HCT116 (cell line): ENCODE measurements at regions not wholly inside any gene's neighbourhood (a gene's known extent, or its start where the extent isn't known, plus 50 kb on each side); places are given as distances from the start of the nearest gene placed in this dataset.

Source experiments
- ATAC-seq: fragments of 200-7000 bp; cut with Tn5 transposase; 2 replicates; pipeline ENCODE4 v1.9.1; 2020; ENCODE audit warnings: mild to moderate bottlenecking, moderate library complexity
- BruUV-seq: library from RNA; stranded (reverse); fragments of 400-500 nt; replicated peaks from 2 replicates; lab custom pipeline; 2021; lab: Mats Ljungman, UMichigan
- CTCF ChIA-PET: fragments of 300-600 bp; sonication (Branson Sonifier 250); formaldehyde crosslinking; loops from one replicate; lab custom pipeline; 2021; ENCODE audit warnings: antibody characterized with exemption; lab: Charles Lee
- POLR2A ChIA-PET: fragments of 300-600, 350-600 bp; sonication (Branson Sonifier 250); formaldehyde crosslinking; loops from one replicate; lab custom pipeline; 2021; ENCODE audit warnings: antibody characterized with exemption; lab: Charles Lee
- RAD21 ChIA-PET, 2 experiments: fragments of 300-600 bp; sonication (Branson Sonifier 250); formaldehyde crosslinking; loops; one replicate each; lab custom pipeline; 2023; ENCODE audit warnings: low total read pairs in 2 of 2; ENCODE audit not compliant: uncharacterized antibody in 2 of 2, unreplicated experiment in 2 of 2, low non-redundant PET in 1 of 2; lab: Charles Lee
- DNase-seq: peaks from one replicate; pipeline ENCODE4 v3.0.0-alpha.2; 2010; ENCODE audit warnings: low read depth, low spot score
- H2AFZ ChIP-seq: fragments of 200-600 bp; shearing (Covaris generic), sonication (generic); 2 replicates; pipeline ENCODE4 v1.6.1; 2017; ENCODE audit warnings: low read depth, mixed run types, mixed read lengths, antibody characterized with exemption, low read length; ENCODE audit not compliant: poor library complexity, severe bottlenecking
- H3K27ac ChIP-seq: 2 replicates; pipeline ENCODE4 v1.5.1; 2012; ENCODE audit warnings: low read depth, low read length
- H3K27me3 ChIP-seq: fragments of 200-600 bp; sonication (generic); 2 replicates; pipeline ENCODE4 v1.6.1; 2016; ENCODE audit warnings: mixed run types, low read length, mixed read lengths; ENCODE audit not compliant: insufficient read depth
- H3K36me3 ChIP-seq, 2 experiments: fragments of 200-500 bp in 1 of 2; fragments of 200-600 bp in 1 of 2; sonication (Bioruptor generic) in 1 of 2; sonication (generic) in 1 of 2; 2 replicates each; pipeline versions ENCODE4 v1.5.1 to v1.6.1; 2014 to 2016; ENCODE audit warnings: low read length in 2 of 2, inconsistent platforms in 1 of 2, mixed read lengths in 1 of 2, mixed run types in 1 of 2; ENCODE audit not compliant: insufficient read depth in 2 of 2, control insufficient read depth in 1 of 2
- H3K4me1 ChIP-seq, 2 experiments: fragments of 200-600 bp in 1 of 2; sonication (generic) in 1 of 2; 2 replicates each; pipeline versions ENCODE4 v1.5.1 to v1.6.1; 2012 to 2017; ENCODE audit warnings: low read length in 2 of 2, inconsistent platforms in 1 of 2, mild to moderate bottlenecking in 1 of 2, mixed read lengths in 1 of 2, mixed run types in 1 of 2, moderate library complexity in 1 of 2; ENCODE audit not compliant: insufficient read depth in 2 of 2, control insufficient read depth in 1 of 2
- H3K4me2 ChIP-seq: fragments of 200-600 bp; sonication (generic); 2 replicates; pipeline ENCODE4 v1.6.1; 2017; ENCODE audit warnings: mixed run types, low read length, mixed read lengths
- H3K4me3 ChIP-seq, 2 experiments: fragments of 200-600 bp in 1 of 2; sonication (generic) in 1 of 2; replicated peaks in 1 of 2; 2 replicates each; pipeline ENCODE4 v1.5.1; 2011 to 2016; ENCODE audit warnings: low read length in 2 of 2, control low read depth in 1 of 2, low read depth in 1 of 2, mild to moderate bottlenecking in 1 of 2, mixed read lengths in 1 of 2, mixed run types in 1 of 2
- H3K79me2 ChIP-seq: fragments of 200-600 bp; sonication (generic); 2 replicates; pipeline ENCODE4 v1.6.1; 2017; ENCODE audit warnings: mild to moderate bottlenecking, mixed run types, low read length, moderate library complexity, mixed read lengths; ENCODE audit not compliant: insufficient read depth
- H3K9ac ChIP-seq: fragments of 200-600 bp; sonication (generic); 2 replicates; pipeline ENCODE4 v1.6.1; 2016; ENCODE audit warnings: low read length, mixed read lengths
- H3K9me2 ChIP-seq: fragments of 200-600 bp; sonication (generic), shearing (Covaris generic); 2 replicates; pipeline ENCODE4 v1.6.1; 2017; ENCODE audit warnings: mixed run types, mild to moderate bottlenecking, moderate library complexity; ENCODE audit not compliant: insufficient read depth
- H3K9me3 ChIP-seq, 2 experiments: fragments of 200-500 bp in 1 of 2; fragments of 200-600 bp in 1 of 2; sonication (Bioruptor generic) in 1 of 2; sonication (generic) in 1 of 2; 2 replicates each; pipeline ENCODE4 v1.6.1; 2014 to 2017; ENCODE audit warnings: low read length in 2 of 2, mixed read lengths in 2 of 2, inconsistent platforms in 1 of 2, low read depth in 1 of 2, mild to moderate bottlenecking in 1 of 2, mixed run types in 1 of 2, moderate library complexity in 1 of 2; ENCODE audit not compliant: control insufficient read depth in 1 of 2, insufficient read depth in 1 of 2
- H4K20me1 ChIP-seq: fragments of 200-600 bp; sonication (generic), shearing (Covaris generic); 2 replicates; pipeline ENCODE4 v1.6.1; 2017; ENCODE audit warnings: mixed run types, mild to moderate bottlenecking, moderate library complexity; ENCODE audit not compliant: insufficient read depth
- CBX3 ChIP-seq: IDR thresholded peaks from 2 replicates; pipeline ENCODE4 v1.6.1; 2012; ENCODE audit warnings: low read depth
- CEBPB ChIP-seq: IDR thresholded peaks from 2 replicates; pipeline ENCODE4 v1.6.1; 2012; ENCODE audit warnings: low read depth
- EGR1 ChIP-seq: IDR thresholded peaks from 2 replicates; pipeline ENCODE4 v1.6.1; 2012; ENCODE audit warnings: low read depth
- EZH2 ChIP-seq: fragments of 200-600 bp; sonication (generic); IDR thresholded peaks from 2 replicates; pipeline ENCODE4 v1.6.1; 2017; ENCODE audit warnings: antibody characterized with exemption, mixed run types
- FOSL1 ChIP-seq: IDR thresholded peaks from 2 replicates; pipeline ENCODE4 v1.6.1; 2012; ENCODE audit warnings: low read depth
- JUND ChIP-seq: IDR thresholded peaks from 2 replicates; pipeline ENCODE4 v1.6.1; 2012
- POLR2AphosphoS5 ChIP-seq: IDR thresholded peaks from 2 replicates; pipeline ENCODE4 v1.6.1; 2011; ENCODE audit warnings: mild to moderate bottlenecking, low read depth, low read length, moderate library complexity
- RAD21 ChIP-seq: IDR thresholded peaks from 2 replicates; pipeline ENCODE4 v1.6.1; 2012; ENCODE audit warnings: low read depth, mild to moderate bottlenecking
- REST ChIP-seq: IDR thresholded peaks from 2 replicates; pipeline ENCODE4 v1.6.1; 2012; ENCODE audit warnings: low read depth
- SP1 ChIP-seq: IDR thresholded peaks from 2 replicates; pipeline ENCODE4 v1.6.1; 2012; ENCODE audit warnings: low read depth
- SRF ChIP-seq: IDR thresholded peaks from 2 replicates; pipeline ENCODE4 v1.6.1; 2012; ENCODE audit warnings: low read depth
- TCF7L2 ChIP-seq: IDR thresholded peaks from 2 replicates; pipeline ENCODE4 v1.7.0; 2011; ENCODE audit warnings: borderline replicate concordance, inconsistent platforms; ENCODE audit not compliant: insufficient read depth, insufficient read length; ENCODE audit errors: extremely low read depth
- YY1 ChIP-seq: IDR thresholded peaks from 2 replicates; pipeline ENCODE4 v1.6.1; 2011; ENCODE audit warnings: low read length, low read depth, moderate library complexity, mild to moderate bottlenecking; ENCODE audit not compliant: insufficient replicate concordance; ENCODE audit errors: extremely low read depth
- ZBTB33 ChIP-seq: IDR thresholded peaks from 2 replicates; pipeline ENCODE4 v1.6.1; 2011; ENCODE audit warnings: mild to moderate bottlenecking, low read length, moderate library complexity; ENCODE audit not compliant: insufficient replicate concordance; ENCODE audit errors: extremely low read depth
- ZFX ChIP-seq: fragments of 450-650 bp; IDR thresholded peaks from 2 replicates; pipeline ENCODE4 v1.6.1; 2017
- ZNF274 ChIP-seq: fragments of 200-500 bp; sonication (Bioruptor generic); IDR thresholded peaks from 2 replicates; pipeline ENCODE4 v1.6.1; 2014; ENCODE audit warnings: mild to moderate bottlenecking, low read depth, low read length, inconsistent platforms
- intact Hi-C: fragments of 100-400 bp; cut with micrococcal nuclease; formaldehyde crosslinking; loops from 2 replicates; pipeline ENCODE4 v1.10.0; 2022
- TF ChIP-seq, protein P1 (sequence below), 3 experiments: fragments of 200-600 bp in 1 of 3; sonication (generic) in 1 of 3; IDR thresholded peaks in 2 of 3; conservative IDR thresholded peaks in 1 of 3; 2 replicates each; pipeline ENCODE4 v1.5.1; 2012 to 2017; ENCODE audit warnings: low read depth in 2 of 3, low read length in 2 of 3, antibody characterized with exemption in 1 of 3, borderline replicate concordance in 1 of 3, control low read depth in 1 of 3, mild to moderate bottlenecking in 1 of 3, mixed read lengths in 1 of 3, mixed run types in 1 of 3, moderate library complexity in 1 of 3; ENCODE audit not compliant: insufficient read depth in 1 of 3
- TF ChIP-seq, protein P2 (sequence below): IDR thresholded peaks from 2 replicates; pipeline ENCODE4 v1.6.1; 2012

DNA sequence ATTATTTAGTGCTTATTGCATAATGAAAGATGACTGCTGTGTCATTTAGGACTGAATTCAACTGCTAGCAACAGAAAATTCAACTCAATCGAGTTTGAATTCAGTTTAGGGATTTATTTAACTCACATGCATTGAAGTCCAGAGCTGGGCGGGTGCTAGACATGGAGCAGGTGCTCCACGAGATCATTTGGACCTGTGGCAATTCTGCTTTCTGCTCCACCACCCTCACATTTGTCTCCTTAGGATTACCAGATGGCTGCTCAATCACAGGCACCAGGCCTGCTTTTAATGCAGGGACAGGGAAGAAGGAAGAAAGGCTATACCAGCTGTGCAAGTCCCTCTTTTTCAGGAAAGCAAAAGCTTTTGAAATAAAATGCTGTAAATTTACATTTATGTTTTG is 572.9 kb upstream of the SLC8A1 start:
- no peak for DNase-seq
- intact Hi-C loops = no loop called here
- TF ChIP-seq, protein P1, sequence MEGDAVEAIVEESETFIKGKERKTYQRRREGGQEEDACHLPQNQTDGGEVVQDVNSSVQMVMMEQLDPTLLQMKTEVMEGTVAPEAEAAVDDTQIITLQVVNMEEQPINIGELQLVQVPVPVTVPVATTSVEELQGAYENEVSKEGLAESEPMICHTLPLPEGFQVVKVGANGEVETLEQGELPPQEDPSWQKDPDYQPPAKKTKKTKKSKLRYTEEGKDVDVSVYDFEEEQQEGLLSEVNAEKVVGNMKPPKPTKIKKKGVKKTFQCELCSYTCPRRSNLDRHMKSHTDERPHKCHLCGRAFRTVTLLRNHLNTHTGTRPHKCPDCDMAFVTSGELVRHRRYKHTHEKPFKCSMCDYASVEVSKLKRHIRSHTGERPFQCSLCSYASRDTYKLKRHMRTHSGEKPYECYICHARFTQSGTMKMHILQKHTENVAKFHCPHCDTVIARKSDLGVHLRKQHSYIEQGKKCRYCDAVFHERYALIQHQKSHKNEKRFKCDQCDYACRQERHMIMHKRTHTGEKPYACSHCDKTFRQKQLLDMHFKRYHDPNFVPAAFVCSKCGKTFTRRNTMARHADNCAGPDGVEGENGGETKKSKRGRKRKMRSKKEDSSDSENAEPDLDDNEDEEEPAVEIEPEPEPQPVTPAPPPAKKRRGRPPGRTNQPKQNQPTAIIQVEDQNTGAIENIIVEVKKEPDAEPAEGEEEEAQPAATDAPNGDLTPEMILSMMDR (IDR thresholded peaks at IDR 0.05 in 2 of 3, conservative IDR thresholded peaks at IDR 0.05 in 1 of 3; ENCODE audit: borderline replicate concordance in 1 of 3, insufficient read depth in 1 of 3, low read depth in 2 of 3, low read length in 2 of 3) = no peak
- TF ChIP-seq CEBPB = no peak
- no peak for TF ChIP-seq ZNF274
- TF ChIP-seq REST = no peak
- no peak for TF ChIP-seq EZH2
- TF ChIP-seq, protein P2, sequence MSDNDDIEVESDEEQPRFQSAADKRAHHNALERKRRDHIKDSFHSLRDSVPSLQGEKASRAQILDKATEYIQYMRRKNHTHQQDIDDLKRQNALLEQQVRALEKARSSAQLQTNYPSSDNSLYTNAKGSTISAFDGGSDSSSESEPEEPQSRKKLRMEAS = no peak
- TF ChIP-seq ZBTB33 = no peak
- no peak for TF ChIP-seq POLR2AphosphoS5
- no peak for TF ChIP-seq YY1
- no peak for TF ChIP-seq ZFX
- TF ChIP-seq JUND = no peak
- TF ChIP-seq TCF7L2 = no peak
- TF ChIP-seq EGR1 = no peak
- TF ChIP-seq SP1 = no peak
- TF ChIP-seq RAD21 = no peak
- no peak for TF ChIP-seq FOSL1
- no peak for TF ChIP-seq SRF
- no peak for TF ChIP-seq CBX3
- no peak overlapping the region for H3K9ac ChIP-seq
- no peaks in the 10 kb centered on the region for H3K27me3 ChIP-seq
- ChIA-PET RAD21 (no interaction called here), POLR2A (no interaction called here), CTCF (no interaction called here)
- H3K4me1 ChIP-seq = no peaks in the 10 kb centered on the region
- BruUV-seq = no TSS peak
- ATAC-seq = no peak
- no peak overlapping the region for H3K27ac ChIP-seq
- no peak overlapping the region for H2AFZ ChIP-seq
- H4K20me1 ChIP-seq = no peaks in the 10 kb centered on the region
- no peaks in the 10 kb centered on the region; a peak in 1 of 4 replicates for H3K9me3 ChIP-seq
- H3K9me2 ChIP-seq = no peaks in the 10 kb centered on the region
- no peaks in the 10 kb centered on the region for H3K79me2 ChIP-seq
- H3K4me2 ChIP-seq = no peak overlapping the region
- H3K36me3 ChIP-seq = no peaks in the 10 kb centered on the region
- no peak overlapping the region for H3K4me3 ChIP-seq
